ENCODE measurements at regions not wholly inside any gene's neighbourhood (a gene's known extent, or its start where the extent isn't known, plus 50 kb on each side); places are given as distances from the start of the nearest gene placed in this dataset.

- Histone ChIP-seq H3K27me3 (ENCODE audit: insufficient read depth, low read length) (no peaks in the 10 kb centered on the region), H3K79me2 (ENCODE audit: insufficient read depth, low read length) (no peaks in the 10 kb centered on the region), H3K36me3 (ENCODE audit: insufficient read depth, low read length) (no peaks in the 10 kb centered on the region), H2AFZ (ENCODE audit: low read length) (peak overlapping the region; percentile 60), H4K20me1 (ENCODE audit: insufficient read depth, low read length) (no peaks in the 10 kb centered on the region), H3K4me1 (ENCODE audit: insufficient read depth, low read length) (no peaks in the 10 kb centered on the region), H3K4me3 (ENCODE audit: insufficient read depth, low read length) (no peak overlapping the region), H3K9me3 (ENCODE audit: low read depth, low read length) (no peaks in the 10 kb centered on the region), H3K27ac (ENCODE audit: low read depth, low read length) (no peak overlapping the region), H3K4me2 (ENCODE audit: insufficient read depth, low read length) (peak overlapping the region; percentile 42)
- DNase-seq (ENCODE audit: insufficient read length, low spot score, missing footprints) = no peak
- no peak for TF ChIP-seq CTCF (IDR thresholded peaks at IDR 0.05; ENCODE audit: extremely low read depth, low read depth, low read length)
Measured at GRCh38 chr5:85017261-85017660, 632.6 kb upstream of the EDIL3 start.

- Histone ChIP-seq H3K4me2 (ENCODE audit: insufficient read depth, low read length) (no peak overlapping the region), H3K27ac (ENCODE audit: low read depth, low read length) (no peak overlapping the region), H3K79me2 (ENCODE audit: insufficient read depth, low read length) (no peaks in the 10 kb centered on the region), H2AFZ (ENCODE audit: low read length) (no peak overlapping the region), H3K36me3 (ENCODE audit: insufficient read depth, low read length) (no peaks in the 10 kb centered on the region), H3K9me3 (ENCODE audit: low read depth, low read length) (no peaks in the 10 kb centered on the region), H3K4me1 (ENCODE audit: insufficient read depth, low read length) (no peaks in the 10 kb centered on the region), H4K20me1 (ENCODE audit: insufficient read depth, low read length) (no peaks in the 10 kb centered on the region), H3K27me3 (ENCODE audit: insufficient read depth, low read length) (no peaks in the 10 kb centered on the region), H3K4me3 (ENCODE audit: insufficient read depth, low read length) (no peak overlapping the region)
- no peak for TF ChIP-seq CTCF (IDR thresholded peaks at IDR 0.05; ENCODE audit: extremely low read depth, low read depth, low read length)
- no peak for DNase-seq (ENCODE audit: insufficient read length, low spot score, missing footprints)
Measured at GRCh38 chr5:85030316-85031084, 645.8 kb upstream of the EDIL3 start.

GRCh38 chr5:85049020-85049419, 664.3 kb upstream of the EDIL3 start:
- Histone ChIP-seq H3K36me3 (ENCODE audit: insufficient read depth, low read length) (no peaks in the 10 kb centered on the region), H3K4me1 (ENCODE audit: insufficient read depth, low read length) (no peaks in the 10 kb centered on the region), H3K9me3 (ENCODE audit: low read depth, low read length) (no peaks in the 10 kb centered on the region), H2AFZ (ENCODE audit: low read length) (peak overlapping the region; percentile 28), H3K4me3 (ENCODE audit: insufficient read depth, low read length) (no peak overlapping the region), H3K4me2 (ENCODE audit: insufficient read depth, low read length) (peak overlapping the region; percentile 54), H3K79me2 (ENCODE audit: insufficient read depth, low read length) (no peaks in the 10 kb centered on the region), H4K20me1 (ENCODE audit: insufficient read depth, low read length) (no peaks in the 10 kb centered on the region), H3K27me3 (ENCODE audit: insufficient read depth, low read length) (no peaks in the 10 kb centered on the region), H3K27ac (ENCODE audit: low read depth, low read length) (no peak overlapping the region)
- no peak for DNase-seq (ENCODE audit: insufficient read length, low spot score, missing footprints)
- TF ChIP-seq CTCF (IDR thresholded peaks at IDR 0.05; ENCODE audit: extremely low read depth, low read depth, low read length) = peak; percentile 51

GRCh38 chr5:85052826-85053225, 668.1 kb upstream of the EDIL3 start:
- H2AFZ ChIP-seq (ENCODE audit: low read length) = no peak overlapping the region
- no peak overlapping the region for H3K4me3 ChIP-seq (ENCODE audit: insufficient read depth, low read length)
- H4K20me1 ChIP-seq (ENCODE audit: insufficient read depth, low read length) = no peaks in the 10 kb centered on the region
- no peaks in the 10 kb centered on the region for H3K9me3 ChIP-seq (ENCODE audit: low read depth, low read length)
- no peak overlapping the region for H3K27ac ChIP-seq (ENCODE audit: low read depth, low read length)
- no peaks in the 10 kb centered on the region for H3K79me2 ChIP-seq (ENCODE audit: insufficient read depth, low read length)
- H3K27me3 ChIP-seq (ENCODE audit: insufficient read depth, low read length) = no peaks in the 10 kb centered on the region
- no peaks in the 10 kb centered on the region for H3K4me1 ChIP-seq (ENCODE audit: insufficient read depth, low read length)
- no peak for TF ChIP-seq CTCF (IDR thresholded peaks at IDR 0.05; ENCODE audit: extremely low read depth, low read depth, low read length)
- no peaks in the 10 kb centered on the region for H3K36me3 ChIP-seq (ENCODE audit: insufficient read depth, low read length)
- DNase-seq (ENCODE audit: insufficient read length, low spot score, missing footprints) = no peak
- no peak overlapping the region for H3K4me2 ChIP-seq (ENCODE audit: insufficient read depth, low read length)
